GM18867 (cell line): ENCODE measurements at regions not wholly inside any gene's neighbourhood (a gene's known extent, or its start where the extent isn't known, plus 50 kb on each side); places are given as distances from the start of the nearest gene placed in this dataset.

Experiments used
- ATAC-seq: cut with Tn5 transposase; IDR thresholded peaks from one replicate; pipeline ENCODE4 v1.9.1; 2021; ENCODE audit warnings: mild to moderate bottlenecking, moderate library complexity; ENCODE audit not compliant: unreplicated experiment

- ATAC-seq, result no peak
Measured at GRCh38 chr5:159735749-159736660, 180.3 kb upstream of the ADRA1B start.

GRCh38 chr5:159736844-159737243 lies 179.4 kb upstream of the ADRA1B start:
- ATAC-seq, result no peak

- ATAC-seq, result no peak
Measured at GRCh38 chr5:159737263-159737662, 179.0 kb upstream of the ADRA1B start.

GRCh38 chr5:159741829-159742322 lies 174.4 kb upstream of the ADRA1B start:
- ATAC-seq, result no peak

- no peak for ATAC-seq
Measured at GRCh38 chr5:159743234-159743633, 173.0 kb upstream of the ADRA1B start.

- ATAC-seq, result no peak
Measured at GRCh38 chr5:159746707-159747106, 169.6 kb upstream of the ADRA1B start.

GRCh38 chr5:159749146-159749545 lies 167.1 kb upstream of the ADRA1B start:
- no peak for ATAC-seq

GRCh38 chr5:159750226-159750625 lies 166.1 kb upstream of the ADRA1B start:
- no peak for ATAC-seq

GRCh38 chr5:159751459-159751858 lies 164.8 kb upstream of the ADRA1B start:
- no peak for ATAC-seq

- ATAC-seq, result no peak
Measured at GRCh38 chr5:159752622-159753275, 163.5 kb upstream of the ADRA1B start.

GRCh38 chr5:159758189-159758588 lies 158.1 kb upstream of the ADRA1B start:
- no peak for ATAC-seq

- no peak for ATAC-seq
Measured at GRCh38 chr5:159759791-159760290, 156.4 kb upstream of the ADRA1B start.

- ATAC-seq, result no peak
Measured at GRCh38 chr5:159762921-159763320, 153.4 kb upstream of the ADRA1B start.

GRCh38 chr5:159763562-159763961 lies 152.7 kb upstream of the ADRA1B start:
- ATAC-seq, result no peak

- no peak for ATAC-seq
Measured at GRCh38 chr5:159764283-159765134, 151.8 kb upstream of the ADRA1B start.

- ATAC-seq, result no peak
Measured at GRCh38 chr5:159765135-159765433, 151.2 kb upstream of the ADRA1B start.

GRCh38 chr5:159765760-159766517 lies 150.3 kb upstream of the ADRA1B start:
- ATAC-seq, result no peak

- ATAC-seq, result no peak
Measured at GRCh38 chr5:159768243-159768642, 148.0 kb upstream of the ADRA1B start.

- ATAC-seq, result no peak
Measured at GRCh38 chr5:159772698-159773061, 143.6 kb upstream of the ADRA1B start.
